C4-2B (cell line): ENCODE measurements at regions not wholly inside any gene's neighbourhood (a gene's known extent, or its start where the extent isn't known, plus 50 kb on each side); places are given as distances from the start of the nearest gene placed in this dataset.

Experiments
- ZFX ChIP-seq: fragments of 450-650 bp; IDR thresholded peaks from 2 replicates; pipeline ENCODE4 v1.6.1; 2017
- TF ChIP-seq, protein P1 (sequence below): fragments of 450-650 bp; conservative IDR thresholded peaks from 2 replicates; pipeline ENCODE4 v1.5.1; 2017; ENCODE audit warnings: mild to moderate bottlenecking

- TF ChIP-seq, protein P1, sequence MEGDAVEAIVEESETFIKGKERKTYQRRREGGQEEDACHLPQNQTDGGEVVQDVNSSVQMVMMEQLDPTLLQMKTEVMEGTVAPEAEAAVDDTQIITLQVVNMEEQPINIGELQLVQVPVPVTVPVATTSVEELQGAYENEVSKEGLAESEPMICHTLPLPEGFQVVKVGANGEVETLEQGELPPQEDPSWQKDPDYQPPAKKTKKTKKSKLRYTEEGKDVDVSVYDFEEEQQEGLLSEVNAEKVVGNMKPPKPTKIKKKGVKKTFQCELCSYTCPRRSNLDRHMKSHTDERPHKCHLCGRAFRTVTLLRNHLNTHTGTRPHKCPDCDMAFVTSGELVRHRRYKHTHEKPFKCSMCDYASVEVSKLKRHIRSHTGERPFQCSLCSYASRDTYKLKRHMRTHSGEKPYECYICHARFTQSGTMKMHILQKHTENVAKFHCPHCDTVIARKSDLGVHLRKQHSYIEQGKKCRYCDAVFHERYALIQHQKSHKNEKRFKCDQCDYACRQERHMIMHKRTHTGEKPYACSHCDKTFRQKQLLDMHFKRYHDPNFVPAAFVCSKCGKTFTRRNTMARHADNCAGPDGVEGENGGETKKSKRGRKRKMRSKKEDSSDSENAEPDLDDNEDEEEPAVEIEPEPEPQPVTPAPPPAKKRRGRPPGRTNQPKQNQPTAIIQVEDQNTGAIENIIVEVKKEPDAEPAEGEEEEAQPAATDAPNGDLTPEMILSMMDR: no peak
- TF ChIP-seq ZFX: no peak
Observed at GRCh38 chr1:80973101-80973500, 827.6 kb upstream of the ADGRL2 start.
